GM18508 (cell line): ENCODE measurements at regions not wholly inside any gene's neighbourhood (a gene's known extent, or its start where the extent isn't known, plus 50 kb on each side); places are given as distances from the start of the nearest gene placed in this dataset.

Experiments used
- ATAC-seq: cut with Tn5 transposase; IDR thresholded peaks from one replicate; pipeline ENCODE4 v1.9.1; 2021; ENCODE audit warnings: moderate number of reproducible peaks; ENCODE audit not compliant: insufficient read depth, unreplicated experiment

GRCh38 chr21:21715266-21715969 lies 717.2 kb downstream of the NCAM2 start:
- ATAC-seq: no peak

- no peak for ATAC-seq
These were observed 724.5 kb downstream of the NCAM2 start for GRCh38 chr21:21722731-21723130.

GRCh38 chr21:21730512-21730911 lies 732.3 kb downstream of the NCAM2 start:
- ATAC-seq: no peak

GRCh38 chr21:21731626-21732025 lies 733.4 kb downstream of the NCAM2 start:
- ATAC-seq: no peak

GRCh38 chr21:21734088-21734487 lies 735.9 kb downstream of the NCAM2 start:
- ATAC-seq: no peak

GRCh38 chr21:21737186-21737585 lies 739.0 kb downstream of the NCAM2 start:
- no peak for ATAC-seq

GRCh38 chr21:21740207-21740606 lies 742.0 kb downstream of the NCAM2 start:
- no peak for ATAC-seq

- no peak for ATAC-seq
These were observed 752.1 kb downstream of the NCAM2 start for GRCh38 chr21:21750124-21750825.

GRCh38 chr21:21751286-21751685 lies 753.1 kb downstream of the NCAM2 start:
- no peak for ATAC-seq

- no peak for ATAC-seq
These were observed 764.6 kb downstream of the NCAM2 start for GRCh38 chr21:21762855-21763254.

GRCh38 chr21:21764281-21764680 lies 766.1 kb downstream of the NCAM2 start:
- no peak for ATAC-seq

GRCh38 chr21:21767276-21767675 lies 769.1 kb downstream of the NCAM2 start:
- no peak for ATAC-seq

- ATAC-seq: no peak
These were observed 790.4 kb downstream of the NCAM2 start for GRCh38 chr21:21788591-21788990.

- no peak for ATAC-seq
These were observed 803.7 kb downstream of the NCAM2 start for GRCh38 chr21:21801921-21802320.

- ATAC-seq: no peak
These were observed 808.7 kb downstream of the NCAM2 start for GRCh38 chr21:21806711-21807597.

- no peak for ATAC-seq
These were observed 809.3 kb downstream of the NCAM2 start for GRCh38 chr21:21807598-21807903.

GRCh38 chr21:21813289-21813688 lies 815.1 kb downstream of the NCAM2 start:
- no peak for ATAC-seq

GRCh38 chr21:21813934-21814333 lies 815.7 kb downstream of the NCAM2 start:
- no peak for ATAC-seq

GRCh38 chr21:21816778-21817177 lies 818.6 kb downstream of the NCAM2 start:
- no peak for ATAC-seq

GRCh38 chr21:21818898-21819297 lies 820.7 kb downstream of the NCAM2 start:
- no peak for ATAC-seq

GRCh38 chr21:21828130-21828529 lies 829.9 kb downstream of the NCAM2 start:
- ATAC-seq: no peak
